ENCODE measurements at regions not wholly inside any gene's neighbourhood (a gene's known extent, or its start where the extent isn't known, plus 50 kb on each side); places are given as distances from the start of the nearest gene placed in this dataset.

DNA sequence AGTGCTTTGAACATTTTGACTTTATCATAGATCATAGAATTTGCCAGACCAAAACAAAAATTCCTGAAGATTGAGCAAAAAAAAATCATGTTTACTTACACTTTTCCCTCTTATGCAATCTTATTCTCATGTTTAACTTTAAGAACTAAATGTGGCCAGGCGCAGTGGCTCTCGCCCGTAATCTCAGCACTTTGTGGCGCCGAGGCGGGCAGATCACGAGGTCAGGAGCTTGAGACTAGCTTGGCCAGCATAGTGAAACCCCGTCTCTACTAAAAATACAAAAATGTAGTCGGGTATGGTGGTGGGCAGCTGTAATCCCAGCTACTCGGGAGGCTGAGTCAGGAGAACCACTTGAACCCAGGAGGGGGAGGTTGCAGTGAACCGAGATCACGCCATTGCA, 227.9 kb upstream of the KYNU start:
- TF ChIP-seq, protein P1, sequence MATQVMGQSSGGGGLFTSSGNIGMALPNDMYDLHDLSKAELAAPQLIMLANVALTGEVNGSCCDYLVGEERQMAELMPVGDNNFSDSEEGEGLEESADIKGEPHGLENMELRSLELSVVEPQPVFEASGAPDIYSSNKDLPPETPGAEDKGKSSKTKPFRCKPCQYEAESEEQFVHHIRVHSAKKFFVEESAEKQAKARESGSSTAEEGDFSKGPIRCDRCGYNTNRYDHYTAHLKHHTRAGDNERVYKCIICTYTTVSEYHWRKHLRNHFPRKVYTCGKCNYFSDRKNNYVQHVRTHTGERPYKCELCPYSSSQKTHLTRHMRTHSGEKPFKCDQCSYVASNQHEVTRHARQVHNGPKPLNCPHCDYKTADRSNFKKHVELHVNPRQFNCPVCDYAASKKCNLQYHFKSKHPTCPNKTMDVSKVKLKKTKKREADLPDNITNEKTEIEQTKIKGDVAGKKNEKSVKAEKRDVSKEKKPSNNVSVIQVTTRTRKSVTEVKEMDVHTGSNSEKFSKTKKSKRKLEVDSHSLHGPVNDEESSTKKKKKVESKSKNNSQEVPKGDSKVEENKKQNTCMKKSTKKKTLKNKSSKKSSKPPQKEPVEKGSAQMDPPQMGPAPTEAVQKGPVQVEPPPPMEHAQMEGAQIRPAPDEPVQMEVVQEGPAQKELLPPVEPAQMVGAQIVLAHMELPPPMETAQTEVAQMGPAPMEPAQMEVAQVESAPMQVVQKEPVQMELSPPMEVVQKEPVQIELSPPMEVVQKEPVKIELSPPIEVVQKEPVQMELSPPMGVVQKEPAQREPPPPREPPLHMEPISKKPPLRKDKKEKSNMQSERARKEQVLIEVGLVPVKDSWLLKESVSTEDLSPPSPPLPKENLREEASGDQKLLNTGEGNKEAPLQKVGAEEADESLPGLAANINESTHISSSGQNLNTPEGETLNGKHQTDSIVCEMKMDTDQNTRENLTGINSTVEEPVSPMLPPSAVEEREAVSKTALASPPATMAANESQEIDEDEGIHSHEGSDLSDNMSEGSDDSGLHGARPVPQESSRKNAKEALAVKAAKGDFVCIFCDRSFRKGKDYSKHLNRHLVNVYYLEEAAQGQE (IDR thresholded peaks at IDR 0.05; ENCODE audit: insufficient read depth in 1 of 2, low read depth in 2 of 2, low read length in 1 of 2), result no peak
- TF ChIP-seq TCF7L2 (IDR thresholded peaks at IDR 0.05; ENCODE audit: low read depth, low read length) (no peak), SIN3A (IDR thresholded peaks at IDR 0.05; ENCODE audit: borderline replicate concordance, insufficient read depth, low read depth, low read length) (no peak), POLR2AphosphoS5 (IDR thresholded peaks at IDR 0.05; ENCODE audit: low read depth, low read length) (no peak)
- TF ChIP-seq, protein P2, sequence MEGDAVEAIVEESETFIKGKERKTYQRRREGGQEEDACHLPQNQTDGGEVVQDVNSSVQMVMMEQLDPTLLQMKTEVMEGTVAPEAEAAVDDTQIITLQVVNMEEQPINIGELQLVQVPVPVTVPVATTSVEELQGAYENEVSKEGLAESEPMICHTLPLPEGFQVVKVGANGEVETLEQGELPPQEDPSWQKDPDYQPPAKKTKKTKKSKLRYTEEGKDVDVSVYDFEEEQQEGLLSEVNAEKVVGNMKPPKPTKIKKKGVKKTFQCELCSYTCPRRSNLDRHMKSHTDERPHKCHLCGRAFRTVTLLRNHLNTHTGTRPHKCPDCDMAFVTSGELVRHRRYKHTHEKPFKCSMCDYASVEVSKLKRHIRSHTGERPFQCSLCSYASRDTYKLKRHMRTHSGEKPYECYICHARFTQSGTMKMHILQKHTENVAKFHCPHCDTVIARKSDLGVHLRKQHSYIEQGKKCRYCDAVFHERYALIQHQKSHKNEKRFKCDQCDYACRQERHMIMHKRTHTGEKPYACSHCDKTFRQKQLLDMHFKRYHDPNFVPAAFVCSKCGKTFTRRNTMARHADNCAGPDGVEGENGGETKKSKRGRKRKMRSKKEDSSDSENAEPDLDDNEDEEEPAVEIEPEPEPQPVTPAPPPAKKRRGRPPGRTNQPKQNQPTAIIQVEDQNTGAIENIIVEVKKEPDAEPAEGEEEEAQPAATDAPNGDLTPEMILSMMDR (IDR thresholded peaks at IDR 0.05), result no peak
- Histone ChIP-seq H3K4me3 (ENCODE audit: low read depth in 2 of 2, low read length in 2 of 2) (no peak overlapping the region), H3K36me3 (ENCODE audit: control insufficient read depth, insufficient read depth, low read length) (no peaks in the 10 kb centered on the region), H3K4me1 (ENCODE audit: control insufficient read depth, insufficient read depth, low read length) (no peaks in the 10 kb centered on the region), H3K27ac (ENCODE audit: low read length) (no peak overlapping the region), H3K27me3 (ENCODE audit: control insufficient read depth, insufficient read depth, low read length) (no peaks in the 10 kb centered on the region), H3K9me3 (ENCODE audit: control insufficient read depth, insufficient read depth, low read depth, low read length) (no peaks in the 10 kb centered on the region)
- ChIA-PET CTCF (no interaction called here), POLR2A (no interaction called here)
- DNase-seq (ENCODE audit: low read depth, low spot score) (no peak), ATAC-seq (no peak)
- no TSS peak for BruUV-seq (replicated peaks)
- intact Hi-C loops (cut with micrococcal nuclease; ENCODE audit: unreplicated experiment), result no loop called here
- in situ Hi-C loops (cut with HindIII; ENCODE audit: low pct_unique_long_range_greater_than_20kb, low sequenced_read_pairs), result no loop called here

DNA sequence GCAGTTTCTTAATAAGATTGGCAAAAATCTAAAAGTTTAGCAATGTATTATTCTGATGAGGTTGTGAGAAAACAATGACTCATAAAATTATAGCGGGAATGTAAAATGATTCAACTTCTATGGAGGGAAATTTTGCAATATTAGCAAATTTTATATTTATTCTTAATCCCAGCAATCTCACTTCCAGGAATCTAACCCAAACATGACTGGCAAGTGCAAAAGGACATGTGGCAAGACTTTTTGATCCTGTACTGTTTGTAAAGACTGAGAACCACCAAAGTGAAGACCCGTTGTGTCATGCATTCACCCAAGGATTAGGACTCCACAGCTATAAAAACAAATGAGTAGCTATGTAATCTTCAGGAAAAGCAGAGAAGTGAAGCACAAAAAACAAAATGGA, 234.8 kb upstream of the KYNU start:
- CTCF ChIA-PET, result no interaction called here
- H3K27me3 ChIP-seq (ENCODE audit: control insufficient read depth, insufficient read depth, low read length), result no peaks in the 10 kb centered on the region
- TF ChIP-seq TCF7L2 (IDR thresholded peaks at IDR 0.05; ENCODE audit: low read depth, low read length) (no peak), SIN3A (IDR thresholded peaks at IDR 0.05; ENCODE audit: borderline replicate concordance, insufficient read depth, low read depth, low read length) (no peak), POLR2AphosphoS5 (IDR thresholded peaks at IDR 0.05; ENCODE audit: low read depth, low read length) (no peak)
- TF ChIP-seq, protein P2 (IDR thresholded peaks at IDR 0.05), result no peak
- TF ChIP-seq, protein P1 (IDR thresholded peaks at IDR 0.05; ENCODE audit: insufficient read depth in 1 of 2, low read depth in 2 of 2, low read length in 1 of 2), result no peak
- POLR2A ChIA-PET, result no interaction called here
- H3K9me3 ChIP-seq (ENCODE audit: control insufficient read depth, insufficient read depth, low read depth, low read length), result 0 out of 2 replicates have a peak, but pooled peaks cover 7% of the 10 kb centered on the region
- BruUV-seq (replicated peaks), result no TSS peak
- DNase-seq (ENCODE audit: low read depth, low spot score) (no peak), ATAC-seq (no peak)
- no peaks in the 10 kb centered on the region for H3K4me1 ChIP-seq (ENCODE audit: control insufficient read depth, insufficient read depth, low read length)
- H3K27ac ChIP-seq (ENCODE audit: low read length), result no peak overlapping the region
- in situ Hi-C loops (cut with HindIII; ENCODE audit: low pct_unique_long_range_greater_than_20kb, low sequenced_read_pairs) (no loop called here), intact Hi-C loops (cut with micrococcal nuclease; ENCODE audit: unreplicated experiment) (no loop called here)
- H3K4me3 ChIP-seq (ENCODE audit: low read depth in 2 of 2, low read length in 2 of 2), result no peak overlapping the region
- H3K36me3 ChIP-seq (ENCODE audit: control insufficient read depth, insufficient read depth, low read length), result no peaks in the 10 kb centered on the region
